Large intestine (tissue), 3 donors: ENCODE measurements at regions not wholly inside any gene's neighbourhood (a gene's known extent, or its start where the extent isn't known, plus 50 kb on each side); places are given as distances from the start of the nearest gene placed in this dataset.
A peak's percentile ranks its signal among the peaks of the same experiment; 100 is the strongest.

Experiments
- DNase-seq, 2 donors: peaks; one replicate each; pipeline versions ENCODE4 v3.0.0 to v3.0.0-alpha.2; 2013
- H3K27ac ChIP-seq: one replicate; pipeline ENCODE4 v1.5.1; 2013; ENCODE audit warnings: low read length
- H3K27me3 ChIP-seq: 2 replicates; pipeline ENCODE4 v1.6.1; 2013; ENCODE audit warnings: low read length; ENCODE audit not compliant: control insufficient read depth, insufficient read depth
- H3K36me3 ChIP-seq: 2 replicates; pipeline ENCODE4 v1.6.1; 2013; ENCODE audit warnings: low read length; ENCODE audit not compliant: control insufficient read depth, insufficient read depth
- H3K4me1 ChIP-seq: one replicate; pipeline ENCODE4 v1.6.1; 2013; ENCODE audit warnings: low read length; ENCODE audit not compliant: control insufficient read depth, insufficient read depth
- H3K4me3 ChIP-seq: one replicate; pipeline ENCODE4 v1.5.1; 2013; ENCODE audit warnings: low read length
- H3K9me3 ChIP-seq: one replicate; pipeline ENCODE4 v1.6.1; 2013; ENCODE audit warnings: mild to moderate bottlenecking, low read depth, low read length, moderate library complexity; ENCODE audit not compliant: control insufficient read depth
- WGBS: methylation state at CpG from one replicate; pipeline ENCODE4 v1.1.5; 2013; ENCODE audit warnings: low lambda C conversion rate; ENCODE audit not compliant: insufficient coverage; 5-methylcytosine and 5-hydroxymethylcytosine counted together

DNA sequence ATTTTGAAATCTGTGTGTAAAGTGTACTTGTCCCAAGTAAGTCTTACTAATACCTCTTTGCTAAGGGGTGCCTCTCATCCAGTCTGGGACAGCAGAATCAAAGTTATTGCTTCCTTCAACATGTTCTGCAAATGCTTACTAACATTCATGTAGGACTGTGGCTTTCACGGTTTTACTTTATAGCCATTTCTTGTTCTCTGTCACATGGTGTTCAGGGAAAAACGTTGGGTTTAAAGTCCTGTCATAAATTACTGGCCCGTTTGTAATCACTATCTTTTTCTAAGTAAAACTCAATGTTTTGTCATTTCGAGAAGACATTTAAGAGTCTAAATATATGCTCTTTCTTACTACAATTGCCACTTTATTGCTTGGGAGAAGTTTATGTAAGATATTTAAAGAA, 321.1 kb downstream of the STIM2 start:
- Histone ChIP-seq H3K4me1 (peaks cover 6% of the 10 kb centered on the region), H3K36me3 (no peaks in the 10 kb centered on the region), H3K9me3 (no peaks in the 10 kb centered on the region), H3K4me3 (no peak overlapping the region), H3K27me3 (no peaks in the 10 kb centered on the region), H3K27ac (peak overlapping the region; percentile 80)
- peak; percentile 58 to 80 for DNase-seq
- WGBS = 8% methylated on average over 2 of the region's 4 CpGs

DNA sequence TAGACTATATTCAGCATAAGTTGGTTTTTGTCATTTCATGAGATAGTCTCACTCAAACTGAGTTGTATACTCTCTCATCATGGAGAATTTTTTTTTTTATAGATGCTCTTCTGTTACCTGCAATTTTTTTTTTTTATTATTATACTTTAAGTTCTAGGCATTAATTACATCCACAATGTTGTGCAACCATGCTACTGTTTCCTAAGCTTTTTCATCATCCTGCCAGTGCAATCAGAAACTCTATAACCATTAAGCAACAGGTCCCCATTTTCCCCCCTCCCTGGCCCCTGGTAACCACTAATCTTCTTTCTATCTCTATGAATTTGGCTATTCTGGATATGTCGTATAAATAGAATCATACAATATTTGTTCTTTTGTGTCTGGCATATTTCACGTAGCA, 321.6 kb downstream of the STIM2 start:
- Histone ChIP-seq H3K27ac (peak overlapping the region; percentile 80), H3K9me3 (no peaks in the 10 kb centered on the region), H3K4me3 (no peak overlapping the region), H3K27me3 (no peaks in the 10 kb centered on the region), H3K4me1 (peaks cover 6% of the 10 kb centered on the region), H3K36me3 (no peaks in the 10 kb centered on the region)
- no CpG with 5 or more reads among the region's 2 CpGs for WGBS
- peak; percentile 35 to 60 for DNase-seq

DNA sequence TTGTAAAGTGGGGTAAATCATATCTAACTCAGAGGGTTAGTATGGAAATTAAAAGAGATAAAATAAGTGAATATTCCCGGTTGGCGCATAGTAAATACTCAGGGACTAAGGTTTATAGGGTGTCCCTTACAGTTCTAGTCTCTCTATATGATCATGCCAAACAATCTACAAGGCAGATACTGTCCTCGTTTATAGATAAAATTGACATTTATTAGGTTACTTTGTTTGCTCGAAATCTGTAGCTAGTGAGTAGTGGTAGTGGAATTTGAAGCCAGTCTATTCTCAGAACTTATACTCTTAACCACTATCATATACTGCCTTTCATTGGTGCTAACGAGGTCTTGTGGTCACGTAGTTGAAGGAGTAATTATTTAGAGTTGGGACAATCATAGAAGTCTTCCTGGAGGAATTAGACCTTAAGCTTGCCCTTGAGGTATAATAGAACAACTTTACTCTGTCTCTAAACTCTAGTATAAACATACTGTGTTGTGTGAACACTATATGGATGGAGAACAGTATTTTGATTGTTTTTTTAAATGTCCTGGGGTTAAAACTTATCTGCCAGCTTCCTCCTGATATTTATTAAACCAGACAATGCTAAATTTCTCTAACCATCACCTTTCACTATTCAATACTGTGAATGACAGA, 324.0 kb downstream of the STIM2 start:
- Histone ChIP-seq H3K4me3 (no peak overlapping the region), H3K36me3 (no peaks in the 10 kb centered on the region)
- no CpG with 5 or more reads among the region's 6 CpGs for WGBS

DNA sequence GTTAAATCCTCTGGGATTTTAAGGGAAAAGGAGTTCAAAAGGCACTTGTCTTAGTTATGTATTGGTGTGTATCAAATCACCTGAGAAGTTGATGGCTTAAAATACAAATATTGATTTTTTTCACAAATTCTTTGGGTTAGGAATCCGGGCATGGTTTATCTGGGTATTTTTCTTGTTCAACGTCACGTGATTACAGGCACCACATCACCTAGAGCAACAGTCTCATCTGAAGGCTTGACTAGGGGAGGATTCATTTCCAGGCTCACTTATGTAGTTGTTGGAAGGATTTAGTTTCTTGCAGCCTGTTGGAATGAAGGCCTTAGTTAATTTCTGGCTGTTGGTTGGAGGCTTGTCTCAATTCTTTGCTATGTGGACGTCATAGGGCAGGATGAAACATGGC, 326.1 kb downstream of the STIM2 start:
- no peaks in the 10 kb centered on the region for H3K4me1 ChIP-seq
- DNase-seq = no peak
- H3K9me3 ChIP-seq = no peaks in the 10 kb centered on the region
- no peak overlapping the region for H3K4me3 ChIP-seq
- H3K27me3 ChIP-seq = peaks cover 2% of the 10 kb centered on the region
- H3K27ac ChIP-seq = no peak overlapping the region
- WGBS = no CpG with 5 or more reads among the region's 4 CpGs
- H3K36me3 ChIP-seq = no peaks in the 10 kb centered on the region

More for the DNA sequence above, 324.0 kb downstream of the STIM2 start:
- Histone ChIP-seq H3K9me3 (no peaks in the 10 kb centered on the region), H3K4me1 (peaks cover 6% of the 10 kb centered on the region), H3K27ac (no peak overlapping the region), H3K27me3 (no peaks in the 10 kb centered on the region)
- no peak for DNase-seq

DNA sequence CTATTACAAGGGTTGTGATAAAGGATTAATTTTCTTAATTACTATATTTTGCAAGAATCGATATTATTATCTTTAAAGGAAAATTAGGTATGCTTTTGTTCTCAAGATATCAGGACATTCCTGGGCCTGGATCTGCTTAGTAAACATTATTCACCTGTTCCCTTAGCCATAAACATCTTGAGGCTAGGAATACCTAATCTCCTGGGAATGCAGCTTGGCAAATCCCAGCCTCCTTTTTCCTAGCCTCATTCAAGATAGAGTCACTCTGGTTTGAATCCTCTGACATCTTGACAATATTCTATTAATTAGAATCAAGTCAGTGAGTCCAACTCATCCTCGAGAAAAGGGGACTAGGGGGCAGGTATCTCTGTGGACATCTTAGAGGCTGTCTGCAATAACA, 327.1 kb downstream of the STIM2 start:
- DNase-seq = no peak
- no peaks in the 10 kb centered on the region for H3K9me3 ChIP-seq
- peaks cover 2% of the 10 kb centered on the region for H3K27me3 ChIP-seq
- no peaks in the 10 kb centered on the region for H3K4me1 ChIP-seq
- WGBS = 25% methylated on average over 1 of the region's 2 CpGs
- H3K27ac ChIP-seq = no peak overlapping the region
- H3K36me3 ChIP-seq = no peaks in the 10 kb centered on the region
- H3K4me3 ChIP-seq = no peak overlapping the region

DNA sequence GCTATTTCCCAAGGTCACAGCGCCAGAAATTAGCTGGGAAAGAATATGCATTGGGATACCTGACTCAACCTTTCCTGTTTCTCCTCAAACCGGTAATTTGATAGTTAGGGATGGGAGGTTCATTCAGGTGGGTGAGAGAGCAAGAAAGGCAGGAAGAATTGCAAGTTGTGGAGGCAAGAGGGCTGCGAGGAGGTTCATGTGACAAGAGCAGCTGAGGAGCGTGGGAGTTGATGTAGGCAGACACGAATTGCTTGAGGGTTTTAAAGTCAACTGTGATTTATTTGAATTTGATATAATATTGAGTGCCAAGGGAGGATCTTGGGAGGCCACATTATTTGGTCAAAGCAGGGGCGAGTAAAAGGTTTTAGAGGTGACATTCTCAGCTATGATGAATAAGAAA, 329.0 kb downstream of the STIM2 start:
- Histone ChIP-seq H3K27me3 (peaks cover 2% of the 10 kb centered on the region), H3K27ac (no peak overlapping the region), H3K4me1 (no peaks in the 10 kb centered on the region), H3K9me3 (no peaks in the 10 kb centered on the region), H3K36me3 (no peaks in the 10 kb centered on the region), H3K4me3 (no peak overlapping the region)
- WGBS = 69% methylated on average over 5 of the region's 6 CpGs
- DNase-seq = no peak

DNA sequence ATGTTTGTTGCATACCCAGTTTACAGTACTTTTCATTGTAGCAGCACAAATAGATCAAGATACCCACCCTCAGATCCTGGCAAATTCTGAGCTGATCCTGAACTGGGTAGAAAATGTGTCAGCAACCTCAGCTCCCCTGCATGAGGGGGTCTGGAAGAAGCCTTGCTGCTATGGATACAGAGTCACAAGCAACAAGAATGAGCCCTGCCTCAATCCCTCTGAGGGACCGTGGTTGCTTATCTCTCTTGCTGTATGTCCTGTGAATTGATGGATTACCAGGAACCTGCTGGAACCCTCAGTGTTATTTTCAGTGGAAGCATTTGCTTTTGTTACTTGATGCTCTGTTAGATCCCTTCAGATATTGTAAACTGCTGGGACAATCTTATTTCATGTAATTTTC, 331.0 kb downstream of the STIM2 start:
- WGBS = no CpG with 5 or more reads among the region's 1 CpG
- no peaks in the 10 kb centered on the region for H3K9me3 ChIP-seq
- no peak overlapping the region for H3K27ac ChIP-seq
- no peaks in the 10 kb centered on the region for H3K4me1 ChIP-seq
- H3K27me3 ChIP-seq = peaks cover 2% of the 10 kb centered on the region
- no peak for DNase-seq
- H3K4me3 ChIP-seq = no peak overlapping the region
- no peaks in the 10 kb centered on the region for H3K36me3 ChIP-seq

DNA sequence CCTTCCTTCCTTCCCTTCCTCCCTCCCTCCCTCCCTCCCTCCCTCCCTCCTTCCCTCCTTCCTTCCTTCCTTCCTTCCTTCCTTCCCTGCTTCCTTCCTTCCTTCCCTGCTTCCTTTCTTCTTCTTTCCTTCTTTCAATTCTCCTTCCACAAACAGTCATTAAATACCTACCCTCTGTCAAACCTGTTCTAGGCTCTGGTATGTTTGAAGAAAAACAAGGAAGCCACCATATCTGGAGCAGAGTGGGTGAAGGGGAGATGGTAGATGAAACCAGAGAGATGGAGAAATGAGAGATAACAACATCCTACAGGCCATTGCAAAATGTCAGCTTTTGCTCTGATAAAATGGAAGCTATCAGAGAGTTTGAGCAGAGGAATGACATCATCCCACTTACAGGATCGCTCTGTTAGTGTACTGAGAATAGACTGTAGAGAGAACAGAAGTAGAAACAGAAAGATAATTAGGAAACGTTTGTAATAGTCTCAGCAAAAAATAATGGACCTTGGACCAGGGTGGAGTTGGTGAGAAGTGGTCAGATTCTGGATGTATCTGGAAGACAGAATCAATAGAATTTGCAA, 334.0 kb downstream of the STIM2 start:
- peak; percentile 18 to 38 for DNase-seq
- no peak overlapping the region for H3K27ac ChIP-seq
- 38% methylated on average over 2 of the region's 2 CpGs for WGBS
- no peak overlapping the region for H3K4me3 ChIP-seq
- H3K27me3 ChIP-seq = peaks cover 2% of the 10 kb centered on the region
- no peaks in the 10 kb centered on the region for H3K9me3 ChIP-seq
- no peaks in the 10 kb centered on the region for H3K36me3 ChIP-seq
- H3K4me1 ChIP-seq = no peaks in the 10 kb centered on the region

DNA sequence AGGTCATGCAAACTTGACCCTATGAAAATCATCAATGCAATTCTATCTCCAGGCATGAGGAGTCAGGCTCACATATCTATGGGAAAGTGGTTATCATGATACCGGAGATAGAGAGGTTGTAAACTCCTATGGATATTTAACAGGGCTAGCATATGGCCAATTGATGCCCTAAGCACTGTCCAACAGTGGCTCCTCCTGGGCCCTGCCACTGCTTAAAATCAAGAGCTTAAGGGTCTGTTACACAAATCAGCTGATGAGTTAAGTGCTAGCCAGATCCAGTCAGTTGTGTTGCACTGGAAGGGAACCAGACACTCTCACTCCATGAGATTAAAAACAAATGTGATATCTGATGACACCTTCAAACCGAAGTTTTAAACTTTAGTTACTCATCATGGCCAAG, 337.6 kb downstream of the STIM2 start:
- H3K27me3 ChIP-seq = no peaks in the 10 kb centered on the region
- no CpG with 5 or more reads among the region's 2 CpGs for WGBS
- H3K9me3 ChIP-seq = no peaks in the 10 kb centered on the region
- DNase-seq = no peak
- no peak overlapping the region for H3K4me3 ChIP-seq
- no peaks in the 10 kb centered on the region for H3K36me3 ChIP-seq
- H3K27ac ChIP-seq = no peak overlapping the region
- H3K4me1 ChIP-seq = no peaks in the 10 kb centered on the region

DNA sequence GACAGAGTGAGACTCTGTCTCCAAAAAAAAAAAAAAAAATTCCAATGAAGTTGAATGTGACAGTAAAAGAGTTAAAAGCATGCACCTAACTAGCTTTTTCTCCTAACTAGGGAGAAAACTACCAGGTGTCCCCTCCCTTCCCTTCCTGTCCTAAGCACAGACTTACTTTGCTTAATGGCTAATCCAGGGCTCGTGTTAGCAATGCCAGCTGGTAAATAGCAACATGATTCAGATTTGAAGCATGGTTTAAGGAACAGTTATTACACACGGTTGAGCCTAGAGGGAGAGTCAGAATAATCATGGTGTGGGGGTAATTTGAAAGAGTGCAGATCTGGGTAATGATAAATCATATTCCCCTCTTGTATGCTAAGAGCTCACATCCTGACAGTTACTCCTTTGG, 338.3 kb downstream of the STIM2 start:
- no peaks in the 10 kb centered on the region for H3K27me3 ChIP-seq
- no peaks in the 10 kb centered on the region for H3K9me3 ChIP-seq
- no peak for DNase-seq
- H3K36me3 ChIP-seq = no peaks in the 10 kb centered on the region
- WGBS = 20% methylated on average over 1 of the region's 2 CpGs
- no peak overlapping the region for H3K4me3 ChIP-seq
- H3K27ac ChIP-seq = no peak overlapping the region
- H3K4me1 ChIP-seq = no peaks in the 10 kb centered on the region

DNA sequence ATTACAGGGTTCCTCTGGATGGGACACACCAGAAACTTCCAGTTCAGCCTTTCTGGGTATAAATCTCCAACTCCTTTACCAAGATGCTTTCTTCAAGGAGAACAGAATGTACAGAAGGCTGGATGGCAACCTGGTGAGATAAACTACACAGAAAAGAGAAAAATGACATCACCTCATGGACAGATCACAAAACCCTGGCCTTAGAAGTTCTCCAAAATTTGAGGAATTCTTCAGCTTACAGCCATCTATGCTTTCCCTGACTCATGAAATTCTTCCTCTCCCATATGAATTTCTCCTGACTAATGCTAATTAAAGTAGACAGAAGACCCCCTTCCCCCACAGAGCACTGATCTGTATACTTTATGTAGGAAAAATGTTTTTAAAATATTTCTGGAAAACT, 345.4 kb downstream of the STIM2 start:
- Histone ChIP-seq H3K27me3 (no peaks in the 10 kb centered on the region), H3K36me3 (no peaks in the 10 kb centered on the region), H3K4me1 (no peaks in the 10 kb centered on the region), H3K27ac (no peak overlapping the region), H3K9me3 (no peaks in the 10 kb centered on the region), H3K4me3 (no peak overlapping the region)
- no peak for DNase-seq
